HG02642 (cell line): ENCODE measurements at regions not wholly inside any gene's neighbourhood (a gene's known extent, or its start where the extent isn't known, plus 50 kb on each side); places are given as distances from the start of the nearest gene placed in this dataset.

Experiments used
- ATAC-seq: cut with Tn5 transposase; IDR thresholded peaks from one replicate; pipeline ENCODE4 v1.9.1; 2021; ENCODE audit warnings: mild to moderate bottlenecking; ENCODE audit not compliant: unreplicated experiment, poor library complexity

- ATAC-seq, result no peak
Measured at GRCh38 chr21:38968887-38969543, 163.3 kb downstream of the ETS2 start.

DNA sequence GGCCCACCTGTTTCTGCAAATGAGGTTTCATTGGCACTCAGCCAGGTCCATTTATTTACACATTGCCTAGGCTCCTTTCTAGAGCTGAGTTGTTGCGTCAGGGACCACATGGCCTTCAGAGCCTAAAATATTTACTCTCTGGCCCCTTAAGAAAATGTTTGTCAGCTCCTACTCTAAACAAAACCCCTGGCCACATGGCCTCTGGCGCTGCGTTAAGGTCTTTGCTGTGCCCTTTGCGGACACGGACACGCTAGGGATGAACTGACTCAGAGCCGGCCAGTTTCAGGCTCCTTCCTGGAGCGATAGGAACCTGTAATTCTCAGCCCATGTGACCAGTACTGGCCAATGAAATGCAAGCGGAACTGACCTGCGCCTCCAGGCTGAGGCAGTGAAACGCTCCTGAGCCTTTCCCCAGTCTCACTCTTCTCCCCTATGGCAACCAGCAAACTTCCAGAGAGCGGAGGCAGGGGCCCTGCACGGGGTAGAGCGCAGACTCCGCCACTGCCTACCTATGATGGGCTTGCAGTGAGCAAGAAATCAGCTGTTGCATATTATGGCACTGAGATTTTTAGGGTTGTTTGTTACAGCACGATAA lies 160.3 kb downstream of the ETS2 start:
- ATAC-seq, result no peak

DNA sequence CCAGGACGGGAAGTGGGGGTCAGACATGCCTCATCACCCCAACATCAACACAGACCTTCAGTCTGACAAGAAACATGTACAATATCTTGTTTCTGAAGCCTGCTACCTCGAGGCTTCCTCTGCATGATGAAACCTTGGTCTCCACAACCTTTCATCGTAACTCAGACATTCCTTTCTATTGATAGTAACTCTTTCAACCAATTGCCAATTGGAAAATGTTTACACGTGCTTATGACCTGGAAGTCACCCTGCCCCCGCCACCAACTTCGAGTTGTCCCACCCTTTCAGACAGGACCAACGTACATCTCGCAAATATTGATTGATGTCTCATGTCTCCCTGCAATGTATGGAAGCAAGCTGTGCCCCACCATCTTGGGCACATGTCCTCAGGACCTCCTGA lies 159.5 kb downstream of the ETS2 start:
- no peak for ATAC-seq

- no peak for ATAC-seq
Measured at GRCh38 chr21:38963006-38963405, 157.3 kb downstream of the ETS2 start.

DNA sequence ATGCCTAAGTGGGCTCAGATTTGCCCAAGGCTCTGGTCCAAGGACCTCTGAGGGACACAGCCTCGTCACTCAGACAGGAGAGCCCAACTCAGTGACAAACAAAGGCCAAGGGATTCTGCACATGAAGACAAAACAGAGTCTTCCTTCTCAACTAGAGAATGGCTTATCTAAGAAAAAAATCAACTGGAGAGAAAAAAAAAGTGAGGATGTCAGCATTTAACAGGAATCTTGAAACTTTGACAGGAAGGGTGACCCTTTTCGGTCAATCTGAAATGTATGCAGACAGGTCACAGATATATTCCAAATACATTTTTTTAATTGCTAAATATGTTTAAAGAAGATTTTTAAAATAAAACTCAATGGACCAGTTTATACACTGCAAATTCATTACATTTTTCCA lies 154.5 kb downstream of the ETS2 start:
- ATAC-seq, result no peak

DNA sequence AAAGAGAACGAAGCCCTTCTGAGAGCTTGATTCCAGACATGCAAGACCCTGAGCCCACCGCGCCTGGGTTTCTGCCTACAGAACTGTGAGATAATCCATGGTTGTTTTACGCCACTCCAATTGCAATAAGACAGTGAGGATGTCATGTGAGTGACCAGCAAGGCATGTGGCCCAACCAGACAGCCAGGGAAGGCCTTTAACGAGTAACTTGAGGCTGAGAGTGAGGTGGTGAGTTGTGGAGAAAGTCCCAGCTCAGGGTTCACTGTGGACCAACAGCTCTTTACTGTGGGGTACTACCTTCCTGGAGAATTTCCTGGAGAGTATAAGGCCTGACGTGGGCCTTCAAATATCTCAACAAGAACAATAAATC lies 153.9 kb downstream of the ETS2 start:
- no peak for ATAC-seq

- no peak for ATAC-seq
Measured at GRCh38 chr21:38958940-38959691, 153.4 kb downstream of the ETS2 start.

GRCh38 chr21:38958323-38958705 lies 152.6 kb downstream of the ETS2 start:
- no peak for ATAC-seq

DNA sequence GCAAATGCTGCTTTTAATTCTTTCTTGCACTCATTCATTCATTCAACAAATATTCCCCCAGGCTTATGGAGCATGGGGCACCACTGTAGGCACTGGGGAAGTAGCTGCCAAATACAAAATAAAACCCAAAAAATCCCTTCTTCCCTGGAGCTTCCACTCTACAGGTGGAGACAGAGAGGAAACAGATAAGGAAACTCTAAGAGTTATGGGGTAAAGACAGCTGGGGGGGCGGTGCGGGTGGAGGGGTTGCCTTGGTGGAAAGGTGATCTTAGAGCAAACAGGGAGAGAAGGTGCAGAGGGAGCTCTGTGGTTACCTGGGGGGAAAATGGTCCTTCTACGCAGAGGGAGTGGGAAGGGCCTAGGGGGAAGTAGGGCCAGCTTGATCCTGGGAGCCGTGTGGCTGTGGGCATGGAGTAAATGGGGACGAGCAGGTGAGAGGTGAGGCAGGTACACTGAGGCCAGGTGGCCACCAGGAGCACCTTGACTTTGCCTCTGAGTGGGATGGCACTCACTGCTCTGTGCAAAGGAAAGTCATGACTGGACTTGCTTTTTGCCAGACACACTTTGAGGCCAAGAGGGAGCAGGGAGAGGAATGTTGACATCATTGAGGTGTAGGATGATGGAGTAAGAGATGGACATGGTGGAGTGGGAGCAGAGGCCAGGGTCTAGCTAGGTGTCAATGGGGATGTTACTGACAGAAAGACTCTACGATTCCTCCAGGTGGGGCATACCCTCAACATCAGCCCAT lies 152.0 kb downstream of the ETS2 start:
- no peak for ATAC-seq

GRCh38 chr21:38956856-38957571 lies 151.3 kb downstream of the ETS2 start:
- no peak for ATAC-seq

DNA sequence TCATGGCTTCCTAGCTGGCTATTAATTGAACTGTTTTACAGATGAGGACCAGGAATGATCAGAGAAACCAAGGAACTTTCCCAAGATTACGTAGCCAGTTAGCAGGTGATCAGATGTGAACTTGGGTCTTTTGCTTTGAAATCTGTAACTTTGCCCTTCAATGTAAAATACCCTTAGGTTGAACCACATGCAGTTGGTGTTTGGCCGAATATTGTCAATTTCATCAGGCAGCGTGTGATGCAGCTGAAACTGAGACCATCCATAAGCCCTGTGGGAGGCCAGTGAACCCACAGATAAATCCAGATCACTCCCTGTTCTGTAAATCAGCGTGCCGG lies 150.8 kb downstream of the ETS2 start:
- no peak for ATAC-seq

- no peak for ATAC-seq
Measured at GRCh38 chr21:38956007-38956406, 150.3 kb downstream of the ETS2 start.

DNA sequence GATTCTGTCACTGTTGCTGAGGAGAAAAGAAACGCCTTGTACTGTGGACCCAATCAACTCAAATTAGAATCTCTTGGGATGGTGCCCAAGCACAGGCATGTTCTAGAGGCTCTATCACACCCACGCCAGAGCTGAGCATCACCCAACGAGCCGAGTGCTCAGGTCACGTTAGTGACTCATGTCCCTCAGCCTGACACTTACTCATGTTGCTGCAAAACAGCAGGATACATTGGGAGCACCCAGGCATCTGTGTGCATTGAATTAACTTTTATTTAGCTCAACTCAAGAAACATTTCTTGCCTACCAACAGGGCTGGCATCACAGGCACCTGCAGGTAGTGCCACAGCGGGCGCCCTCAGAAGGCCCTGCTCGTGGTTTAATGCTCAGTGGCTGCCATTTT lies 149.8 kb downstream of the ETS2 start:
- ATAC-seq, result no peak

DNA sequence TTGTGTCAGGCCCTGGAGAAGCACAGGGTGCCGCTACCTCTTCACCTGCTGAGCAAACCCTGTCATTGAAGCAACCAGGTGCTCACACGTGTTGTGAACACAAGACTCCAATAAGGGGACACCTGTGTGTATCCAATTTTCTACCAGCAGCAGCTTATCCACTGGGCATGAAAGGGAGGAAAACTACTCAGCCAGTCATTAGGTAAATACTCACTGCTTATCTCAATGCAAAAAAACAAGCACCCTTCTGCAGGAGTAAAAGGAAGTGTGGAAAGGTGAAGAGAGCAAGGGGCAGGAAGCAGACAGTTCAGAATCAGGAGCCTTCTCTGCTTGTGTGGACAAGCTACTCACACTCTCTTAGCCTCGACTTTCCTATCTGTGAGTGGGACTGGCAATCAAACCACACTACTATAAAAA lies 148.9 kb downstream of the ETS2 start:
- ATAC-seq, result no peak

GRCh38 chr21:38953516-38953915 lies 147.8 kb downstream of the ETS2 start:
- ATAC-seq, result no peak

- ATAC-seq, result no peak
Measured at GRCh38 chr21:38952890-38953289, 147.2 kb downstream of the ETS2 start.

DNA sequence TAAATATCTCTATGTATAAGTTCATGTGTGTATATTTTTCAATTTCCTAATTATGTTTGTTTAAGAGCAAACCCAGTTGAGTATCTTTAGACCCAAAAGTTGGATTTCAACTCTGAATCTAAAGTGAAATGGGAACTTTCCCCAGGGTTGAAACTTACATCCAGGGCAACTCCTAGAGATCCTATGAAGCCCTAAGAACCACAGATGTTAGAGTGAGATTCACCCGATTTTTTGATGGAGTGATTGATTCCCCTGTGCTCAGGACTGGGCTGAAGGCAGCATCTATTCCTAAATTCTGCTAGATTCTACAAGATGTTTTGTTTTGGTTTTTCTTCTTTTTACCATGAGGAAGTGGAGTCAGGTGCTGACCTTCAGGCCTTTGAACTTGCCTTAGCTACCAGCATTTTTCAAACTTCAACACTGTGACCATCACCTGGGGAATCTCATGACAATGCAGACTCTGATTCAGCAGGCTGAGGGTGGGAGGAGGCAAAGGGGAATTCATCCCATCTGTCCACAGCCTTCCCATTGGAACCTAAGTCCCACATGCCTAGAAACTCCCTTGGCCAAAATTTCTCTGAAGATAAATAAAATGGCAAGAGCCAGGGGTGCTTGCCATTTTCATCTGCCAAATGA lies 145.5 kb downstream of the ETS2 start:
- ATAC-seq, result no peak

DNA sequence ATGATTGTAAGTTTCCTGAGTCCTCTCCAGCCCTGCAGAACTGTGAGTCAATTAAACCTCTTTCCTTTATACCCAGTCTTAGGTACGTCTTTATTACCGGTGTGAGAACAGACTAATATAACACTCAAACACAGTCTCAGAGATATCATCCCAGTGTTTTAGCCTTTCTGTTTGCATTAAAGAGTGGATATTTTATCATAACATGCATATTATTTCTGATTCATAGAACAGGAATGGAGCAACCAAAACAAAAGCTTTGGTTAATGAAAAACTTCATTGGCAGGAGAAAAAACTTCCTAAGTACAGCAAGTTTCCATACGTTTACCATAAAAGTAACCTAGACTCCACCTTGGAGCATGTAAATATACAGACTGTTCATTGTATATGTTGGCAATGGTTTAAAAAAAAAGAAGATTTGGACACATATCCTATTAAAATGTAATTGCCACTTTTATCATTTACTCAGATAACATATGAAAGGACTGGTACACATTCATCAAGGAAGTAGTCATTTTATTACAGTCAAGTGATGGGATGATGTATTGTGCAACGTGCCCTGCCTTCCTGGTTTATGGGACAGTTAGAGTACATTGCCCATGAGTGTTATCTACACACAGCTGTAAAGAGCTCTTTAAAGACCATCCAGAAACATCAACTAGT lies 144.8 kb downstream of the ETS2 start:
- no peak for ATAC-seq

DNA sequence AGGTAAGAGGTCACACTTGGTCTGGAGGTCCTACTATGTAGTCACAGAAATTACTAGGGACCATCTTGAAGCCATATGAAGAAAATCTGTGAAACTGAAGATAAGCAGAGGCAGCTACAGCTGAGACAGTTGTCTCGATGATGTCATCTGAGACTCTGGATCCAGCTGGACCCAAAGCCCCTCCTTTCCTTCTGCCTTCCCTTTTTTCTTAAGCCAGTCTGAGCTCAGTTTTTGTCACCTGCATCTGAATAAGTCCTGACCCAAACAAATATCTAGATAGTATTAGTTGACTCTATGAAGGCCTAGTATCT lies 143.3 kb downstream of the ETS2 start:
- ATAC-seq, result no peak
